ENCODE measurements at regions not wholly inside any gene's neighbourhood (a gene's known extent, or its start where the extent isn't known, plus 50 kb on each side); places are given as distances from the start of the nearest gene placed in this dataset.

- DNase-seq, result peak in 1 of 2 donors; percentile 23
- no peak for ATAC-seq
- intact Hi-C loops (cut with DNase I, micrococcal nuclease), result no loop called here
Observed at GRCh38 chr7:81068-81925, 111.1 kb upstream of the FAM20C start.

GRCh38 chr7:81926-82756 lies 110.2 kb upstream of the FAM20C start:
- ATAC-seq (peak; percentile 92), DNase-seq (peak; percentile 33 to 66)
- intact Hi-C loops (cut with DNase I, micrococcal nuclease), result no loop called here

- no peak for DNase-seq
- ATAC-seq, result no peak
- intact Hi-C loops (cut with DNase I, micrococcal nuclease), result no loop called here
Observed at GRCh38 chr7:82757-83155, 109.6 kb upstream of the FAM20C start.

DNA sequence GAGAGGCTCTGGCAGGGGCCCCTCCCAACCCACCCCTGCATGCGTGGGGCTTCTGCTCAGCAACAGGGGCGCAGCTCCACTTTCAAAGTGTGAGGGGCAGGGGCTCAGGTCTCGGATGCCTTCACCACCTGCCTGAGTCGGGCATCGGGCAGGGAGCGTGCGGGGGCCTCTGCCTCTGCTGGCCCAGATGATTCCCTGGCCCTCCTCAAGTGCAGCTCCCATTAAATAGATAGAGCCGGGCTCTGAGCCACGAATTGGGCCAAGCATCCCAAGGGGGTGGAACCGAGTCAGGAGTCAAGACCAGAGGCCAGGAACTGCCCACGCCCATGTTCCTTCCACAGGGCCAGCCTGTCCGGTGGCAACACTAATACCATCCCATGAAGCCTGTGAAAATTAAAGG lies 108.9 kb upstream of the FAM20C start:
- ATAC-seq (no peak), DNase-seq (peak in 1 of 2 donors; percentile 8)
- intact Hi-C loops (cut with DNase I, micrococcal nuclease), result no loop called here

GRCh38 chr7:83861-84632 lies 108.3 kb upstream of the FAM20C start:
- intact Hi-C loops (cut with DNase I, micrococcal nuclease), result no loop called here
- DNase-seq, result no peak
- no peak for ATAC-seq

DNA sequence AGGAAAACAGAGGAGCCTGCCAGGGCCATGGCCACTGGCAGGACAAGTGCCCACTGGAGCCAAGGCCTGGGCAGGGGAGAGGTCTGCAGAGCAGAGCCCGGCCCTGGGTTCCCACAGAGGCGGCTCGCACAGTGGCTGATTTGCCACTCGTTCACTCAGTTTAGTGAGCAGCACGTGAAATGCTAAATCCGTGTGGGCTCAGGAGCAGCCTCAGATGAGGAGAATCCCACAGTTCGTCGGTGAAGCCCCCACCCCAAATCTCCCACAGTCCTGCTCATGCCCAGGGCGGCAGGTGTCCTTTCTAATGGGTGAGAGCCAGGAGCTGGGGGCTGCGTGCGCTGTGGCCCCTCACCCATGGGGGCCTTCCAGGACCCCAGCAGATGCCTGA lies 107.7 kb upstream of the FAM20C start:
- DNase-seq (no peak), ATAC-seq (no peak)
- intact Hi-C loops (cut with DNase I, micrococcal nuclease), result no loop called here

DNA sequence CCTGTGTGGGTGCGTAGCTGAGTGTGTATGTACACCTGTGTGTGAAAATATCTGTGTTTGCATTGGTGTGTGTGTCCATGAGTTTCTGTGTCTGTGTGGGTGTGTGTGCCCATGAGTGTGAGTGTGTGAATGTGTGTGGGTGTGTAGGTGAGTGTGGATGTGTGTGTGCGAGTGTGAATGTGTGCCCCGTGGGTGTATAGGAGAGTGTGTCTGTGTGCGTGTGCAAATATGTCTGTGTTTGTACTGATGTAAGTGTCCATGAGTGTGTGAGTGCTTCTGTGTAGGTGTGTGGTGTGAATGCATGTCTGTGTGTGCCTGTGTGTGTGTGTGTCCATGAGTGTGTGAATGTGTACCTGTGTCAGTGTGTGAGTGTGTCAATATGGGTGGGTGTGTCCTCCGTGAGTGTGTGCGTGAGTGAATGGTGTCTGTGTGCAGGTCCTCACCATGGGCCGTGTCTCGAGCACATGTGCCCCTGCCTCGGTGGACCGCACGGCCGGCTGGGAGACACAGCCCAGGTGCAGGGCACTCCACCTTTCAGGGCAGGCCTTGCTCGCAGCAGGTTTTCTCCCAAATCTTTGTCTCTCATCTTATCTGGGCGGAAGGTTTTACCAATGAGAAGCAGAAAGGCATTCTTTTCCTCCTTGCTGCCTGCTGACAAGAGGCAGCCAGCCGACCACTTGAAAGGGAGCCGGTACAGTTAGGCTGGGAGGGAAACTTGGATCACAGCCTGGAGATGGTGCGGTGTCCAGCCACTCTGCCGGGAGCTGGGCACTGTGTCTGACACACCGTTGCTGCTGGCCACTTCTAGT lies 107.1 kb upstream of the FAM20C start:
- intact Hi-C loops (cut with DNase I, micrococcal nuclease), result no loop called here
- no peak for DNase-seq
- no peak for ATAC-seq

- intact Hi-C loops (cut with DNase I, micrococcal nuclease), result no loop called here
- DNase-seq, result no peak
- ATAC-seq, result no peak
Observed at GRCh38 chr7:85883-86515, 106.4 kb upstream of the FAM20C start.

DNA sequence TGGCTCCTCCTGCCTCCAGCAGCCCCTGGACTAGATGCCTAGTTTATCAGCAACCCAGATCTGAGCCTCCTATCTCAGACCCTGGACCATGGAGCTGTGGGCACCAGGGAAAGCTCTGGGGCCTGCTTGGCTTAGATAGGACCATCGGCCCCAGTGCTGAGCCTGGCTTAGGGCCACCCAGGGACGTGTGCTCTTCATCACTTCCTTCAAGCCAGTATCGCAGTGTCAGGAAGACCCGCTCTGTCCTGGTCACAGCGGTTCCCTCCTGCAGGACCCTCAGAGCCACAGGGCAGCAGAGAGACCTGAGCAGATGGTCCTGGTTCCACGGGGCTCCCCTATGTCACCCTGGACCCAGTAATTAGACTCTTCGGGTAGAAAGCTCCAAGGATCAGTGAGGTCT lies 105.7 kb upstream of the FAM20C start:
- no peak for DNase-seq
- intact Hi-C loops (cut with DNase I, micrococcal nuclease), result no loop called here
- ATAC-seq, result no peak

DNA sequence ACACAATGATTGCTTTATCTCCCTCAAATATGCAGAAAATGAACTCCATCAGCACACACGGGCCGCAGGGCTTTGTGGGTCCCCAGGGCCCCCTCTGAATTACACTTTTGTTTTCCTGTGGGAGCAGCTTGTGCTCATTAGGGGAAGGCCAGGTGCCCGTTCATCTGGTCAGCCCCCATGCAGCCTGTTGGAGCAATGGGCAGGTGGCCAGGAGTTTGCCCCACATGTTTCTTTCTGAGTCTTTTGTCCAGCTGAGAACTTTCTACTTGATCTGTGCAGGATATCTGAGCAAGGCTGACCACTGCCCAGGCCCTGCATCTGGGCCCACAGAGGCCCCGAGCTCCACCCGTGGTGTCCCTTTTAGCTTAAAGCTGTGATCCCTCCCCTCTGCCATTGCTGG lies 105.3 kb upstream of the FAM20C start:
- no peak for ATAC-seq
- DNase-seq, result no peak
- intact Hi-C loops (cut with DNase I, micrococcal nuclease), result no loop called here

- no peak for ATAC-seq
- DNase-seq, result no peak
- intact Hi-C loops (cut with DNase I, micrococcal nuclease), result no loop called here
Observed at GRCh38 chr7:87671-88070, 104.7 kb upstream of the FAM20C start.

DNA sequence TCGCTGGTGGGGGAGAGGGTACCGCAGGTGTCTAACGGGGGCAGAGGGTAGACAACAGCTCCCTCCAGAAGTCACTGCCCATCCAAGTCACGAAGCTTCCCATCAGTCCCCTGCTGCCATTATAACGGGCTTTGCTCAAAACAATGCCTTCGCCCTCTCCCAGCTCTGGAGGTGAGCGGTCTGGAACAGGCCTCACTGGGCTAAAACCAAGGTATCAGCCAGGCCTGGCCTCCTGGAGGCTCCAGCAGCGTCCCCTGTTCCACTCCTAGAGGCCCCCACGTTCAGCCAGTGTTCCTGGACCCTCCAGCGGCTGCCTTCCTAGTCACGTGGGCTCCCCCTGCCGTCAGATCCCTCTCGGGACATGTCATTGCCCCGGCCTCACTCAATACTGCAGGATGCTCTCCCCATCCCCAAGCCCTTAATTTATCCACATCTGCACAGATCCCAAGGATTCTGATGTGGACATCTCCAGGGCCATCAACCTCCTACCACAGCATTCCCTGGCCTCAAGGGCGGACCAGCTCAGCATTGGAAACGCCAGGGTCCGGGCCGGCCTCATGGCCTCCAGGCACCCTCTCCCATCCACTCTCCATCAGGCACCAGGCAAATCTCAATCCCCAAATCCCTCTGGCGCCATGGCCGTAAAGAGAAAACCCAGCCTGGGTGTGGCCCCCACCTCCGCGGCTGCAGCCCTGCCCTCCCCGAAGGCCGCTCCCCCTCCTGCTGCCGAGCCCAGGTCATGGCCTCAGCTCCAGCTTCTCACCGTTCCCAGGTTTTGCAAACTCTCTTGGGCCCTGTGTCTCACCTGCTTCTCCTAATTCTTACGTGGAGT lies 104.1 kb upstream of the FAM20C start:
- peak; percentile 51 for ATAC-seq
- DNase-seq, result no peak
- intact Hi-C loops (cut with DNase I, micrococcal nuclease), result no loop called here

DNA sequence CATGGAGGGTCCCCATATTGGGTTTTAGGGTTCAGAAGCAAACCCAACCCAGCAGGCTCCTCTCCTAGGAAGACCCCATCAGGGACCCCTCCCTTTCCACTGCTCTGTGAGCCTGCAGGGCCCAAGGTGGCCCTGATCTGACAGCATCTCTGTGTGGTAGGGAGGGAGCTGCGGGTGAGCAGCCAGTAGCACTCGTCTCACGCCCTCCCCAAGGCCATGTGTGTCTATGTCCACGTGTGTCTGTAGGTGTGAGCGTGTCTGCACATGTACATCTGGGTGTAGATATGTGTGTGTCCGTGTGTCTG lies 103.5 kb upstream of the FAM20C start:
- intact Hi-C loops (cut with DNase I, micrococcal nuclease), result no loop called here
- DNase-seq, result no peak
- no peak for ATAC-seq

GRCh38 chr7:89232-90019 lies 102.9 kb upstream of the FAM20C start:
- ATAC-seq (no peak), DNase-seq (peak in 1 of 2 donors; percentile 53)
- intact Hi-C loops (cut with DNase I, micrococcal nuclease), result no loop called here

DNA sequence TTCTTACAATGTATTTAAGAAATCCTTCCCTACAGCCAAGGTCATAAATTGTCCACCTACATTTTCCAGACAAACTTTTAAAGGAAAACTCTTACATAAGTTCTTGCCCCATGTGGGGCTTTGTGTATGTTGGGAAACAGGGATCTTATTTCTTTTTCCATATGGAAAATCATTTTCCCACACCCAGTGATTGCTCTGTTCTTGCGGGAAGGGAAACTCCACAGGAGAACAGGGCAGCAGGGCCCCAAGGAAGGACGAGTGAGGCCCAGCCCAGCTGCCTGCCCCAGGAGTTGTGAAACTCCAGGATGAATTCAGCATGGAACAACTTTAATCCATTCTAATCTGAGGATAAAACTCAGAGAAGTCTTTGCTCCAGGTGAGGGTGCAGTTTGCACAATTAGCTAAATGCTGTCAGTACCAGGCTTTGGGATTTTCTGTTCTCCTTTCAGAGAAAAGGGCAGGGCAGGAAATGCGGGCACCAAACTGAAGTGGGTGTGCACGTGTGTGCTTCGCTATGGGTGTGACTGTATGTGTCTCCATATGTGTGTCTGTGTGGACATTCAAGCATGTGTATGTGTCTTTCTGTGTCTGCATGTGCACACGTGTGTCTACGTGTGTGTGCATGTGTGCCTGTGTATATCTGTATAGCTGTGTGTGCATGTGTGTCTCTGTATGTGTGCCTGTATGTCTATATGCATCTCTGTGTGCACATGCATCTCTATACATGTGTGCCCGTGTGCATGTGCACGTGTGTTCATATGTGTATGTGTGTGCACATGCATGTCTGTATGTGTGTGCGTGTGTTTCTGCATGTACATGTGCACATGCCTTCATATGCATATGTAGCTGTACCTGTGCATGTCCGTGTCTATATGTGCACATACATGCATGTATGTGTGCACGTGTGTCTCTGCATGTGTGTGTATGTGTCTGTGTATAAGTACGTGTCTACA lies 102.0 kb upstream of the FAM20C start:
- DNase-seq, result no peak
- ATAC-seq, result peak; percentile 79
- intact Hi-C loops (cut with DNase I, micrococcal nuclease), result no loop called here

Data from left colon (tissue), 2 donors.